ENCODE measurements at regions not wholly inside any gene's neighbourhood (a gene's known extent, or its start where the extent isn't known, plus 50 kb on each side); places are given as distances from the start of the nearest gene placed in this dataset.

DNA sequence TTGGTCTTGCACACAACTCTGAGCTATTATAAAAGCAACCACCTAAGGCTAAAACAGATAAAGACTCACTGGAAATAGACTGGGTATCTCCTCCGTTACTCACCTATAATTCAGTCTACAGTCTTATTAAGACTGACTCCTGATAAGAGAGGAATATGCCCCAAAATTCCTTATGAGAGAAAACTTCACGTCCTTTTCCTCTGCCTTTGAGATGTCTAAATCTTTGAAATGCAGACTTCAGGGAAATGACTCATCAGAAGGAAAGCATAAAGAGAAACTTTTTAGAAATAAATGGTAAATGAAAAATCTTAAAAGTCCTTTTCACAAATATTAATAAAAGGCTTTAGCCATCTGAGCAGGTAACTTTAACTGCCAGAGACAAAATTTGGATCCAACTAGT is 187.5 kb upstream of the RTL1 start:
- TF ChIP-seq, protein P1, sequence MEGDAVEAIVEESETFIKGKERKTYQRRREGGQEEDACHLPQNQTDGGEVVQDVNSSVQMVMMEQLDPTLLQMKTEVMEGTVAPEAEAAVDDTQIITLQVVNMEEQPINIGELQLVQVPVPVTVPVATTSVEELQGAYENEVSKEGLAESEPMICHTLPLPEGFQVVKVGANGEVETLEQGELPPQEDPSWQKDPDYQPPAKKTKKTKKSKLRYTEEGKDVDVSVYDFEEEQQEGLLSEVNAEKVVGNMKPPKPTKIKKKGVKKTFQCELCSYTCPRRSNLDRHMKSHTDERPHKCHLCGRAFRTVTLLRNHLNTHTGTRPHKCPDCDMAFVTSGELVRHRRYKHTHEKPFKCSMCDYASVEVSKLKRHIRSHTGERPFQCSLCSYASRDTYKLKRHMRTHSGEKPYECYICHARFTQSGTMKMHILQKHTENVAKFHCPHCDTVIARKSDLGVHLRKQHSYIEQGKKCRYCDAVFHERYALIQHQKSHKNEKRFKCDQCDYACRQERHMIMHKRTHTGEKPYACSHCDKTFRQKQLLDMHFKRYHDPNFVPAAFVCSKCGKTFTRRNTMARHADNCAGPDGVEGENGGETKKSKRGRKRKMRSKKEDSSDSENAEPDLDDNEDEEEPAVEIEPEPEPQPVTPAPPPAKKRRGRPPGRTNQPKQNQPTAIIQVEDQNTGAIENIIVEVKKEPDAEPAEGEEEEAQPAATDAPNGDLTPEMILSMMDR (IDR thresholded peaks at IDR 0.05; ENCODE audit: insufficient read depth, low read length, poor library complexity, severe bottlenecking) = no peak
- no peak for TF ChIP-seq EZH2phosphoT487 (conservative IDR thresholded peaks at IDR 0.05; ENCODE audit: low read length)
